ENCODE measurements at regions not wholly inside any gene's neighbourhood (a gene's known extent, or its start where the extent isn't known, plus 50 kb on each side); places are given as distances from the start of the nearest gene placed in this dataset.

- TF ChIP-seq CTCF (IDR thresholded peaks at IDR 0.05; ENCODE audit: low read depth, low read length) (peak; percentile 57), POLR2A (IDR thresholded peaks at IDR 0.05; ENCODE audit: extremely low read depth, insufficient read length) (no peak), MAX (IDR thresholded peaks at IDR 0.05; ENCODE audit: low read depth, low read length) (no peak), MYC (IDR thresholded peaks at IDR 0.05; ENCODE audit: low read depth, low read length) (no peak)
These were observed 145.5 kb upstream of the CTAGE1 start for GRCh38 chr18:22563164-22563583.
